HG02571 (cell line): ENCODE measurements at regions not wholly inside any gene's neighbourhood (a gene's known extent, or its start where the extent isn't known, plus 50 kb on each side); places are given as distances from the start of the nearest gene placed in this dataset.
"Not testable (repeated sequence)": the region's sequence is repeated elsewhere in the genome, so short reads cannot be mapped to it uniquely, and the experiment has no call there.

Source experiments
- ATAC-seq: cut with Tn5 transposase; IDR thresholded peaks from one replicate; pipeline ENCODE4 v1.9.1; 2021; ENCODE audit warnings: mild to moderate bottlenecking, moderate library complexity; ENCODE audit not compliant: unreplicated experiment

GRCh38 chr12:78331753-78332152, 501.1 kb downstream of the NAV3 start:
- ATAC-seq = no peak

GRCh38 chr12:78338054-78338785, 507.5 kb downstream of the NAV3 start:
- no peak for ATAC-seq

DNA sequence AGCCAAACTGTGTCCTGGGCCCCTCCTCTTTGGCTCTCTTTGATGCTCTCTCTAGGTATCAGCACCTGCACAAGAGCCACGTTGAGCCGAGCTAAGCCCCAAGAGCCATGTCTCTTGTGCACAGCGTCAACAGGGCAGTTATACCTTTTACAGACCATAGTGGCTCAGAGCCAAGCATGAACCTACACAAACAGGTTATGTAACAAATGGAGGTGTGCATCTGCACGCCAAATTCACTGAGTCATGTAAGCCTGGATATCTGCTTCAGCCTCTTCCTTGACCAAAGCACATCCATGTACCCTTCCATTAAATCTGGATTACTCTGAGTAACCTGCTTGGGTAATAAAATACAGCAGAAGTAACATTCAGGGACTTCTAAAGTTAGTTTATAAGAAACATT, 509.7 kb downstream of the NAV3 start:
- ATAC-seq = no peak

- no peak for ATAC-seq
Observed at GRCh38 chr12:78343657-78344056, 513.0 kb downstream of the NAV3 start.

GRCh38 chr12:78359520-78359919, 505.1 kb upstream of the SYT1 start:
- no peak for ATAC-seq

- ATAC-seq = no peak
Observed at GRCh38 chr12:78361683-78362082, 502.9 kb upstream of the SYT1 start.

DNA sequence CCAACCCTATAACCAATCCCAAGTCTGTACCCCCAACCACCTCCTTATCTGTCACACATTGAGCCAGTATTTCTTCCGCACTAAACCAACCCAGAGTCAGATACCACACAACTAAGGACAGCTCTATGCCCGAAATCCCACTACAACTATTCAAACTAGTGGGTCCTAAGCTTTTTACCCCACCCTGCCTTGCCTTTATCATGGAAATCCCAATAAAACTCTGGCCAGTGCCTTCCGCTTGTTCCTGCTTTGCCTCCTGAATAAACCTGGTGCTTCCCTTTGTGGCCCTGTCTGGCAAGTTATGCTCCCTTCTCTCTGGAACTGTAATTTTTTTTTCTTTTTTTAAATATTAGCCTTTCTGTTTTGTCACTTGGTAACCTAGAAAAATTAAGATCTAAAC, 493.3 kb upstream of the SYT1 start:
- no peak for ATAC-seq

GRCh38 chr12:78375461-78375860, 489.1 kb upstream of the SYT1 start:
- no peak for ATAC-seq

- ATAC-seq = no peak
Observed at GRCh38 chr12:78376257-78376656, 488.3 kb upstream of the SYT1 start.

- ATAC-seq = not testable (repeated sequence)
Observed at GRCh38 chr12:78379065-78379464, 485.5 kb upstream of the SYT1 start.

GRCh38 chr12:78383414-78383813, 481.2 kb upstream of the SYT1 start:
- no peak for ATAC-seq

GRCh38 chr12:78384541-78384940, 480.0 kb upstream of the SYT1 start:
- ATAC-seq = no peak

DNA sequence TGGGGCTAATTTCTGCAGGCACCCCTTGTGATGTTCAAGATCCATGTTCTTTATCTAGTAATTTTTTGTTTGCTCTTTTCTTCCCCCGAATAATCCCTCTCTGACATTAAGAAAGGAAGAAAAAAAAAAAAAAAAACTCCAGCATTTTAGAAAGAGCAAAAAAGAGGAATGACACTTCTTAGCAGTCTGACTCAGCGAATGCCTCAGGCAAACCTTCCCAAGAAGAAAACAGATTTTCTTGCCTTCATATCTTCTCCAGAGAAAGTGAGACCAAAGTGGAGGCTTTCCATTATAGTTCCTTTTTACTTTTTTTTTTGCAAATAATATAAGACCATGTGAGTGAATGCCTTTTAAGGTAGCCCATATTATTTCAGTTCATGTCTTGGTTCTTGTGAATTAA, 479.0 kb upstream of the SYT1 start:
- no peak for ATAC-seq

GRCh38 chr12:78386871-78387270, 477.7 kb upstream of the SYT1 start:
- ATAC-seq = no peak

DNA sequence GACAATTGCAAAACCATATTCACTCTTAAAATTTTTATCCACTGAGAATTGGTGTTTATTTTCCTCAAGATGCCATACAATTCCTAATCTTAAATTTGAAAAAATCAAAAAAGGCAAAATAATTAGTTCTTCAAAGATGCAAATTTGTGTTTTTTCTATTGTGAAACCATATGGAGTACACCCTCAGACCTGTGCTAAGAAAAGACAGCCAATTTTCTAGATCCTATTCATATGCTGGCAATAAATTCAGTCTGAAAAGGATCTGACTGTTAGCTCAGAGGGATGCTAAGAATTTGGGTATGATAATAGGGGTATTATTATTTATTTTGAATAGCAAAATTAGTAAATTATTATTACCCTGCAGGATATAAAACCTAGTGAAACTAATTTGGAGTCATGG, 476.9 kb upstream of the SYT1 start:
- ATAC-seq = no peak

GRCh38 chr12:78388461-78388860, 476.1 kb upstream of the SYT1 start:
- ATAC-seq = no peak

DNA sequence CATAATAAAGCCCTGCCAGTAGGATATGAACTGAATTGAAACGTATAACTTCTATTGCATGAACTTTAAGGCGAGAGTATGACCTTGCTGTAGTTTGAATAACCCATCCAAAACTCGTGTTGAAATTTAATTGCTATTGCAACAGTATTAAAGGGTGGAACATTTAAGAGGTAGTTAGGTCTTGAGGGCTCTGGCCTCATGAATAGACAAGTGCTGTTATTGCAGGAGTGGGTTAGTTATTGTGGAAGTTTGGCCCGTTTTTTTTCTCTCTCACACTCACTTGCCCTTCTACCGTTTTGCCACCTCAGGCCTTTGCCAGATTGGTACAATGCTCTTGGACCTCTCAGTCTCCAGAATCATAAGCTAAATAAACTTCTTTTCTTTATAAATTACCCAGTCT, 473.7 kb upstream of the SYT1 start:
- no peak for ATAC-seq

DNA sequence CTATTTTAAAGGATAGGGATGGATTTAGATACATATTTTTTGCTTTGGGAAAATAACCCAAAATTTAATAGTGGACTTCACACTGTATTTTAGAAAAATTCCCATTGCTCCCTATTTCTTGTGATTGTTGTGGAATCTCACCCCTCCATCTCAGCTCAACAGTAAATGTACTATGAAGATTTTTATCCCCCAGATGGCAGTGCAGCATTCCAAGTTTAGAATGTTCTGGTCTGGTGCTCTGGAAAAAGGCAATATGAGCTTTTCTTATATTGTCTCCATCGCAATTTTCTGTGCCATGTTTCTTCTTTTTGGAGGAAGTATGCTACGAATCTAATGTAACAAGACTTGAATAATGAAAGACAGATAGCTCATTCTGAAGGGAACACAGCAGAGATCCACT, 471.7 kb upstream of the SYT1 start:
- no peak for ATAC-seq

GRCh38 chr12:78395961-78396360, 468.6 kb upstream of the SYT1 start:
- ATAC-seq = no peak

DNA sequence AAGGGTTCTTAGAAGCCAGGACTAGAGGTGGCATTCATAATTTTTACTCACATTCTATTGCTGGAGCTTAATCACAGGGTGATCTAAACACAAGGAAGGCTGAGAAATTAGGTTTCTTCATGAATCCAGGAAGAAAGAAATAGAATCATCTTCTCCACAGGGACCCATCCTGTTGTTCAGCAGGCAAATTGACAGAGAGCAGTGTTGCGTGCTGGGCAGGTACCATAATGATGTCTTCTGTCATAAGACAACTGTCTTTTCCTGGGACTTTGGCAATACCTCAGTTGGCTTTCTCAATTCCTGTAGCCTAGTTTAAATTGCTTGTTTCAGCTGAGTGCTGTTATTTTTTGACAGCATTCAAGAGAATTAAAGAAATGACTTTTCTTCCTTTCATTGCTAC, 468.0 kb upstream of the SYT1 start:
- ATAC-seq = no peak

DNA sequence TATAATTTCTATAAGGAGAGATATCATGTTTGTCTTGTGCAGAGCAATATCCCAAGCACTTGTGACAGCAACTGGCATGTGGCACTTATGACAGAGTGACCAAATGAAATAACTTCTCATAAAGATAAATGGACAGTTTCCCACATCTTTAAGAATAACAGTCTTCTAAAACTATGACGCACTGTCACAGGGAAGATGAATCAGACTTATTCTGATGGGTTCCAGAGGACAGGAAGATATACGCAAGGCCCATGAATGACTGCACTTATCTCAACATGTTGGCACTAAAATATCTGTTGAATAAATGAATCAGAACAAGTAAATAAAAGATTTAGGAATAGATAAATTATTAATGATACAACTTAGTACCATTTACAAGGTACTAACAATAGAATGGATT, 465.8 kb upstream of the SYT1 start:
- no peak for ATAC-seq

DNA sequence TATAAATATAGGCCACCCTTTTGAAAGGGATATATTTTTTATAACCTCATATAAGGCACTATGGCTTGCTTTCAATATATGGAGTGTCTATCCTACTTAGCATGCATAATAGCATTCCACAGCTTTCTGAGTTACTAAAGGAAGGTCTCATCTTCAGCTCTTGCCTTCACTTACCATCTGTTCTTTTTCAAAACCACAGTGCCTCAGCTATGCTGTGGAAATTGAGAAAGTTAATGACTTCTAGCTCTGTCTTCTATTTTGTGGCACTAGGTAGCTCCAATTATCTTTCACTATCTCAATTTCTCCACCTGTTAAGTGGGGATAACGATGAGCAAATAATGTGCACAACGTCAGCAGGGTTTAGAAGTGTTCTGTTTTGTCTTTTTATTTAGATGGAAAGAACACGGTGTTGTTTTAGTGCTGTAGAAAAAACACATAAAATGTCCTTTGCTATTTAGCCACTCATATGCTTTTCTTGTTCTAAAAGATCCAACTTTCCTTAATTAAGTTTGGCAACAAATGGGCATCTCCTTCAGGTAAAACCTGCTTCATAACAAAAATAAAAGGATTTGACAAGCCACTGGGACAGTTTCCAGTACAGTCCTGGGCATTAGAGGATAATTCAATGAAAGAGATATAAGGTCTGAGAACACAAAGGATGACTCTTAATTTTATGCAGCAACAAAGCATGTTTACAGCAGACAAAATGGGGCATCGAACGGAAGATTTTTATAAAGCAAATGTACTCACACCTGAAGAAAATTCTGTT, 462.0 kb upstream of the SYT1 start:
- no peak for ATAC-seq

- ATAC-seq = no peak
Observed at GRCh38 chr12:78403136-78403535, 461.4 kb upstream of the SYT1 start.
